ENCODE measurements at regions not wholly inside any gene's neighbourhood (a gene's known extent, or its start where the extent isn't known, plus 50 kb on each side); places are given as distances from the start of the nearest gene placed in this dataset.

- TF ChIP-seq CTCF (conservative IDR thresholded peaks at IDR 0.05; ENCODE audit: low read depth, low read length) (no peak), EZH2 (IDR thresholded peaks at IDR 0.05; ENCODE audit: borderline replicate concordance, low read depth, low read length, poor library complexity, severe bottlenecking) (no peak)
These were observed 476.2 kb upstream of the RASGRP1 start for GRCh38 chr15:39040861-39041260.
